CD4-positive, alpha-beta T cell treated with Interleukin-4 for 1 hour (primary cell): ENCODE measurements at regions not wholly inside any gene's neighbourhood (a gene's known extent, or its start where the extent isn't known, plus 50 kb on each side); places are given as distances from the start of the nearest gene placed in this dataset.
"Not testable (repeated sequence)": the region's sequence is repeated elsewhere in the genome, so short reads cannot be mapped to it uniquely, and the experiment has no call there.

Source experiments
- DNase-seq, 2 donors: peaks; one replicate each; pipeline ENCODE4 v3.0.0-alpha.2; 2020 to 2022

DNA sequence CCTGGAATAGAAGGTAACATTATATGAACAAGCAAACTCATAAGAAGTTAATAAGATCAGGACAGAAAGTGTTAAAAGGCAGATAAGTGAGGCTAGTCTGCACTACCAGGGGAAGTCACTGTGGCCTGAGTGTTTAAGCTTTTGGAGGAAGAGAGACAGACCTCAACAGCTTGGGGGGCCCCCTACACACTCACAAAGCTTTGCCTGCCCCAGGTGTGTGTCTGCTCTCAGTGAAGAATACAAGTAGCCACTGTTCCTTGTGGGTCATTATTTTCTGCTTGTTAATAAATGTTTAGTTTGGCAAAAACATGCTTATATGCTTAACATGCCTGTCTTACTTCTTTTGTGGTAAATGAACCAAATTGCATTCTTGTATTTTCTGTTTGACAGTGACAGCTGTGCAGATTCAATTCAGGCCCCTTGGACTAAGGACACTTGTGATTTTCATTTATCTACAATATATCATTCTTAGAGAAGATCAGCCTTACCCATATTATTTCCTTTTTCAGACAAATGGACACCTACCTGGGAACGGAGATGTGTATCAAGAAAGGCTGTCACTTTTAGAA lies 50.7 kb upstream of the C12orf71 start:
- no peak for DNase-seq

DNA sequence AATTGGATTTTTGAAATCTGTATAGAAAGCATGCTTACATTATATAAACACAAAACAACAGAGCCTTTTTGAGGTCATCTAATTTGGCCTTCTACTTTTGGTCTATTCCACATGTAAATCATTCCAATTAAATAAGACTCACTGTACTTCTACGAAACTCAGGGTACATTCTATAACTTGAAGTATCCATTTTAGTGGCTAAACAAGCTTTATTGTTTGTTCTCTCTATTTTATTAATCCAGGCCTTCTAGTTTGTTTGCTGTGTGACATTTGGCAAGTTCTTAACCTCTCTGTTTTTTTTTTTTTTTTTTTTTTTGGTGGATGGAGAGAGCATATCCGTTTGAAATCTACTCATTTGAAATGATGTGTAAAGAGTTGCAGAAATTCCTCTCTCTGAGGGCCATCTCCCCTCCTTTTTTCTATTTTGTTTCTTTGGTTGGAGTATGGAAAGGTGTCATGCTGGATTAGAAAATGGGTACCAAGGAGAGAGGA lies 58.1 kb upstream of the C12orf71 start:
- no peak for DNase-seq

DNA sequence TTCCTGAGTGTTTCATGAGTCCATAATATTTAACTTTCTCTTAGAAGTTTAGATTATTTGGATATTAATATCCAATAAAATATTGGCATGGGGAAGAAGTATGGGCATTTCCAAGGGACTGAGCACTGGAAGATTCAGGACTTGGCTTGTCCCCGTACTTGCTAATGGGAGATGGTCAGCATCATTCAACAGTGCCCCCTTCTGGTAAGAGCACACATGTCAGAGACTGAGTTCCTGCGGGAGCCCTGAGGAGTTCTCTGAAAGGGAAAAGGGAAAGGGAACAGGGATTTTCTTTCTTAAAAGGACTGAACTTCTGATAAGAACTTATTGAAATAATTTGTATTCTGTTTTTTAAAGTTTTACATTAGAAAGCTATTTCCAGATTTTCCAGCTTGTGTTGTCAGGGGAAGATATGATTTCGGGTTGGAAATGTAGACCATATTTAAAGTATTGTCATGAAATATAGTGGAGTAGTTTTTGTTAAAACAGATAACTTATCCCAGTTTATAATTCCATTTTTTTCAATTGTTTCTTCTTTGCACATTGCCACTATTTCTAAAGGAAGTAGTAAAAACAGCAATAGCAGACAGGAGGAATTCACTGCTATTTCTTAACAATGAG lies 59.8 kb upstream of the C12orf71 start:
- DNase-seq: peak; percentile 47 to 48

DNA sequence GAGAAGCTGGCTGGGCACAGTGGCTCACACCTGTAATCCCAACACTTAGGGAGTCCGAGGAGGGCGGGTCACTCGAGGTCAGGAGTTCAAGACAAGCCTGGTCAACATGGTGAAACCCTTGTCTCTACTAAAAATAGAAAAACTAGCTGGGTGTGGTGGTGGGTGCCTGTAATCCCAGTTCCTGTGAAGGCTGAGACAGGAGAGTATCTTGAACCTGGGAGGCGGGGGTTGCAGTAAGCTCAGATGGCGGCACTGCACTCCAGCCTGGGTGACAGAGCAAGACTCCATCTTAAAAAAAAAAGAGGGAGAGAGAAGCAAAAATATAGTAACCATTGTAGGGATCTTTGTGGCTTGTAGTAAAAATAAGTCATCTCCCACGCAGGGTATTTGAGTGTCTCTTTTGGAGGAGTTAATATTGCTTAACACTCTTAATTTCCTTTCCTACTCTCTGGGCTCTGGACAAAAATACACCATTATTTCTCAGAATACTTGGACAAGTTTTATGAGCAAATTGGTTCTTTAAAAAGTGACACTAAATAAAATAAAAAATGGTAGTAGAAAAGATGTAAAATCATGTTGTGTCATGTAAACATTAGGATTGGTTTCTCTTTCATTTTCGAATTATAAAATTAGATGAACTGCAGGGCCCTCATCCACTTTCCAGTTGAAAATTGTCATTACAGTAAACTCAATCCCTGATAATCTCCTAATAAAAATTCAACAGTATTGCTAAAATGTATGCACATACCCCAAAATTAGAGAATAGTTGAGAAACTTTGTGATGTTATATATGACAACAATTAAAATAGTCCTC lies 61.1 kb upstream of the C12orf71 start:
- peak in 1 of 2 donors; percentile 9 for DNase-seq

DNA sequence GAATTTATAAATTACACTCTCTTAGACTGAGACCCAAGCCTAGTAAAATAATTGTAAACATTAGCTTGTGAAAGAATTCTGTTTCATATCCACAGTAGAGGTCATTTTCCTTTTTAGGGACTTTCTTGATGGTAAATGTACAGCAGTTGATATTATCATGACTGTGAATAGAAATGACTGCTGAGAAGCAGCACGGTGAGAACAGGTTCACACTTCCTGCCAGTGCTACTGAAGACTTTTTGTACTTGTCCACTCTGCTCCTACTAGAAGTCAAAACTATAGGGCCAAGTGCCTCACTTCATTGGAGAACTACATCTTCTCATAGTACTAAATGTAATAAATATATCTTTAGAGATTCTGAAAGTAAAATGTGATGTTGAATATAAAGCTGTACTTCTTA lies 63.3 kb upstream of the C12orf71 start:
- DNase-seq: not testable (repeated sequence)

DNA sequence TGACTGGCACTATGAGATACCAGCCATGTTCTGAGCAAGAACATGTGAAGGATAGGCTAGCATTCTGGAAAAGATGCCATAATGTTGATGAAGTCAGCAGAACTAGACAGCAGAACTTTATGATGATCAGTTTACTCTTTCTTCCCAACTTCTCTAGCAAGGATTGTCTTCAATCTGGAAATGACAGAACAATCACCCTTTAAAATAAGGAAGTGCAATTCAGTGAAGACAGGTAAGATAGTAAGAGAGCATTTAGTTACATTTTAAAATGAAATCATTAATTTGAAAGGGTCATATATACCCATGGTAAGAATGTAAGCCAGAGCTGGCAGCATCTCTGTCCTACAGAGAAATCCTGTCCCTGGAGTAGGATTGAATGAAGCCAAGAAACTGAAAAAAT lies 66.0 kb upstream of the C12orf71 start:
- no peak for DNase-seq

DNA sequence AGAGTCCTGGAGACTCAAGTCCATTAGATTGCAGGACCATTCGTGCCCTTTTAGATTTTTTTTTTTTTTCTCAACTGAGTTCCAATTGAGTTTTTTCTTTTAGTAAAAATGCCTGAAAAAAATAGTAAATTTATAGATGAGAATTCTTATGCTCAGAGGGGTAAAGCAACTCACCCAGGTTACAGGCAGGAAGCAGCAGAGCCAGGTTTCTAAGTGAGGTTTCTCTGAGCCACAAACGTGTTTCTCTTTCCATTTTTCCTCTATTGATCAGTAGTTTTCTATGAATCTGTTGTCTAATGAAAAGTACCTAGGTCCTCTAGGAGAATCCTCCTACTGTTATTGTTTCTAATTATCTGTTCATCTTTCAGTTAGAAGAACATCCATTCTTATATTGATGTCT lies 66.4 kb upstream of the C12orf71 start:
- no peak for DNase-seq

DNA sequence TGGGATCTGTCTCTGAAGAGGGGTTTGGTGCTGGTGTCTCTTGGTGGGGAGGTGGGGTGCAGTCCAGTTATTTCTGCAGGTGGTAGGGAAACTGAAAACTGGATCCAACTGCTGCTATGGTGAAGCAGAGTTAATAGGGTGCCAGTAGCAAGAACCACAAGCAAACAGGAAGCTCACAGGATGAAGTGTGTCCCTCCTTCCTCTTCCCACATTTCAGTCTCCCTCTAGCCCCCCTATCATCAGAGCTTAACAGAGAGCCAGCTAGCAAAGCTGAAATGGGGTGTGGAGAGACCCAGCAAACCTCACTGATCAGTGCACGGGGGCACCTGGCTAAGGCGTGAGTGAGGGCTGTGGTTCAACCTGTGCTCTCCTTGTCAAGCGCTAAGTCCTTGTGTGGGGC lies 69.1 kb upstream of the C12orf71 start:
- no peak for DNase-seq

DNA sequence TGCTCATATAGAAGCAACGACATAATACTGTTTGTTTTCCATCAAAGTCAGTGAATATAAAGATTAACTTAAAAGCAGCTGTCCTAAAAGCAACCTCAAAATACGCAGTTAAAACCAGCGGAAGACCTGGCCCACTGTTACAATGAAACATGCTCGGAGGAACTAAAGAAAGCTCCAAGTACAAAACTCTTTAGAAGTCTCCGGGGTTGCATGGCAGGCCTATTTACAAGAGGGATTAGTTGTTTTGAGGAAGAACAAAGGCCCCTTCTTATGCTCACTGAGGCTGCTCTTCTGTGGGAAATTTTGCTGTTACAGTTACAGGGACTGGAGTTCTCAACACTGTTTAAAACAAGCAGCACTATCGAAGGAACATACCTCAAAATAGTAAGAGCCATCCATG lies 75.9 kb upstream of the C12orf71 start:
- no peak for DNase-seq

DNA sequence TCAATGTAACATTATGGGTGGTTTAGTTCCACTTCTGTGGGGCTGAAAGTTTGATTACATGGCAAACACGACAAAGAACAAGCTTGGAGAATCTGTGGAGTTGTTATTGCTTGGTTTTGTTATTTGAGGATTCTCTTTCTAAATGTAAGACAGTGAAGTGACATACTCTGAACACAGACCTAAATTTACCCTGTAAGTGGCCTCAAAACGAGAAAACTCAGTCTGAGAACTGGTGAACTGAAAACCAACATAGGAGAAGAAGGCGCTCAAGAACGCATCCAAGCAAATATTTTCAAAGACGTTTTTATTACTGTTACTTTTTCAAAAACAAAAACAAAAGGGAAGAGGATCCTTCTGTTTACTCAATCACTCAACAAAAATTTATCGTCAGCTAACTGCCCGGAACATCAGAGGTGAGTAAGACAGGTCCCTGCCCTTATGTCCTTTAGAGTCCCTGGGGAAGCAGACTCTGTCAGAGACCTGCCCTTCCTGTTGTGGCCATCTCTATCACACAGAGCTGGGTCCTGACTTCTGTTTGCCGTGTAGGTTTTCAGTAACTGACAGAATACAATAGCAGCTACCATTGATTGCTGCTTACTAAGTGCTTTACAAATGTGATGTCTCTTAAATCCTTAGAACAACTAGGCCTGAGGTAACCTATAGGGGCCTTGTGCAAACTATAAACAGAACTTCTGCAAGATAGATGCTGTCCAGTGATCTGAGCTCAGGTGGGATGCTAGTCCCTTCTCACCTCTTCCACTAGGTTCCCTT lies 79.3 kb upstream of the C12orf71 start:
- no peak for DNase-seq

DNA sequence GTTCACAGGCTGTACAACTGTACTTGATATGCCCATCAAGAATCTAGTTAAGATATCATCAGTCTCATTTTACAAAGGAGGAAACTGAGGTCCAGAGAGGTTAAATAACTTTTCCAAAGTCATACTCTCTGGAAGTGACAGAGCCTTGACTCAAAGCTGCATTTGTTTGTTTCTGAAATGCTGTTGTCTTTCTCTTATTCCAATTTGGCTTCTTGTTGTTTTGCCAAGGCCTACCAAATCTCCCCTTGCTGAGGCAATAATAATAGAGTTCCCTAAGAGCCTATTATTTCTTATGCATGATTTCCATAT lies 79.8 kb upstream of the C12orf71 start:
- DNase-seq: no peak

DNA sequence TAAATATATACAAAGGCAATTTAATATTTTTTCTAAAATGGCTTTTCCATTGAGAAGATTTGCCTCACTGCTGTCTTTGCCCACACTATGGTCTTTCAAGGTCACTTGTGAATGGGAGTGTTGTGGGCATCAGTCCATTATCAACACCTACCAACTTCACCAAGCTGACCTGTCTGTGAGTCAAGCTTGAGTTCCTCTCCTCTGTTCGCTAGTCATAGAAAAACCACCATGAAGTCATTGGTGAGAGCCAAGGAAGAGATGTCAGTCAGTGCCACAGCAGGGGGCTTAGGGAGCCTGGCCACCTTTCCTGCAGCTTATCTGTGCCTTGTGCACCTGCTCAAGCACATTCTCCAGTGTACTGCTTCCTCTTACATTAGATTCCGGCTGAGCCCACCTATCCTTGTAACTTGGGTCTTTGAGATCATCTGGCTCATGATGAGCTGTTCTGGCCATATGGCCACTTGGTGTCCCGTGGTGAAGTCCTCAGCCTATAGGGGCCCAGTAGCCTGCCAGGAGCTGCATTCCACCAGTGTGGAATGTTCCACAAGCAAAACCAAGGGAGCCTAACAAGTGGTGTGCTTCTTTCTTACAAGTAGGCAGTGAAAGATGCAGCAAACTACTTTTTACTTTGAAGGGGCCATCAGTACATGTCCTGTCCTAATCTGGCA lies 80.8 kb upstream of the C12orf71 start:
- DNase-seq: no peak

DNA sequence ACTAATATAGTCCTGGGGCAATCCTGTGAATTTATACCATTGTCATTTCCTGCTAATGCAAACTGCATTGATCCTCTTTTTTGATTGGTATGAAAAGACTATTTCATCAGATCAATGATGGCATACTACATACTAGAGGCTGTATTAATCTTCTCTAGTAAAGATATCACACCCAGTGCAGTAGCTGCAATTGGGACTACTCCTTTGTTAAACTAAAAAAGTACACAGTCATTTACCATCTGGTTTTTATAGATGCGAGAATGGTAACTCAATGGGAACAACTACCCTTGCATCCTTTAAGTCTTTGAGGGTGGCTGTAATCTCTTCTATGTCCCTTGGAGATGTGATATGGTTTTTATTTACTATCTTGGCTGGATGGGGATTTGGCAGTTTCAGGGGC lies 80.2 kb upstream of the STK38L start:
- DNase-seq: no peak

DNA sequence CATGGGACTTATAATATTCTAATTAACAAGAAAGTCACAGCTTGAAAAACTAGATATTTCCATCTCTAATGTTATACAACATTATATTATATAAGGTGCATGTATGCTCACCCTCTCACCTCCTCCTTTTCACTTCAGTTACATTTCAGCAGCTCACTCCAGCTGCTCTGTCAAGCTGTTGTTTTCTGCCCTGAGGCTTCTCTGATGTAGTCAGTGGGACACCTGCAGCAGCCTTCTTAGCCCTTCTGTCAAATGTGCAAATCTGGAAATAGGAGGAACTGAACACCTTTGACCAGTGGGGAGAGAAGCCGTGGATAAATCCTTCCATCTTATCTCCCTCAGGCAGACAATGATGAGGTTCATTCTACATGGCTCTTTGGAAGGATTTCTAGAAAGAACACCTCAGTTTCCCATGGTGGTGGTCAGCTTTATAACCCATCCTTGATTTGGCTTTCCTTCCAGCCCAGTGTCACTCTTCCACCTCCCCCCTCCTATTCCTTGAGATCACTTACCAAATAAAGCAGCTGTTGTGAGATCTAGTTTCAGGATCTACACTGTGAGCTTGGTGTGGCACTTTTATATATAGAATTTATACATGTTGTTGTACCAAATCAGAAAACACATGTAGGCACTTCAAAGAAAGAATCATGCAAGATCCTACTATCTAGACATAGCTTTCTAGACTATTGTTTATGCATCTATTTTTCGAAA lies 79.6 kb upstream of the STK38L start:
- no peak for DNase-seq

DNA sequence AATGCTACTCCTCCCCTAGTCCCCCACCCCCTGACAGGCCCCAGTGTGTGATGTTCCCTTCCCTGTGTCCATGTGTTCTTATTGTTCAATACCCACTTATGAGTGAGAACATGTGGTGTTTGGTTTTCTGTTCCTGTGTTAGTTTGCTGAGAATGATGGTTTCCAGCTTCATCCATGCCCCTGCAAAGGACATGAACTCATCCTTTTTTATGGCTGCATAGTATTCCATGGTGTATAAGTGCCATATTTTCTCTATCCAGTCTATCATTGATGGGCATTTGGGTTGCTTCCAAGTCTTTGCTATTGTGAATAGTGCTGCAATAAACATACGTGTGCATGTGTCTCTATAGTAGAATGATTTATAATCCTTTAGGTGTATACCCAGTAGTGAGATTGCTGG lies 78.1 kb upstream of the STK38L start:
- DNase-seq: not testable (repeated sequence)

DNA sequence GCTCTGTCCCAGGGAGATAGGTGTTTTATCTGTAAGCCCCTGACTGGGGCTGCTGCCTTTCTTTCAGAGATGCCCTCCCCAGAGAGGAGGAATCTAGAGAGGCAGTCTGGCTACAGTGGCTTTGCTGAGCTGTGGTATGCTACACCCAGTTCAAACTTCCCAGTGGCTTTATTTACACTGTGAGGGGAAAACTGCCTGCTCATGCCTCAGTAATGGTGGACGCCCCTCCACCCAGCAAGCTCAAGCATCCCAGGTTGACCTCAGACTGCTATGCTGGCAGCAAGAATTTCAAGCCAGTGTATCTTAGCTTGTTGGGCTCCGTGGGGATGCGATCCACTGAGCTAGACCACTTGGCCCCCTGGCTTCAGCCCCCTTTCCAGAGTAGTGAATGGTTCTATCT lies 72.6 kb upstream of the STK38L start:
- DNase-seq: not testable (repeated sequence)

DNA sequence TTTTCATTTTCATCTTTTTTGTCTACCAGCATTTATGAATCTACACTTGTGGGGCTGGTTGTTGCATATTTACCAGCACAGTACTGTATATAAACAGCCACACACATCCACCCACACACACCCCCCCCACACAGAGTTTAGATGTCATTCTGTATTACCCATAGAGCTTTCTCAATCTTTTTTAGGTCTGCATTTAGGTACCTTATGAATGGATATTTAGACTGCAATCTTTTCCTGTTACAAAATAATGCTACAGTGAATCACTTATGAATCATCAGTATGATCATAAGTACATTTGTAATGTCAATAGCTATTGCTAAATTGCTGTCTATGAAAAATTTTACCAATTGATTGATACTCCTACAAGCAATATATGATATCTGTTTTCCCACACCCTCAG lies 67.3 kb upstream of the STK38L start:
- DNase-seq: no peak

DNA sequence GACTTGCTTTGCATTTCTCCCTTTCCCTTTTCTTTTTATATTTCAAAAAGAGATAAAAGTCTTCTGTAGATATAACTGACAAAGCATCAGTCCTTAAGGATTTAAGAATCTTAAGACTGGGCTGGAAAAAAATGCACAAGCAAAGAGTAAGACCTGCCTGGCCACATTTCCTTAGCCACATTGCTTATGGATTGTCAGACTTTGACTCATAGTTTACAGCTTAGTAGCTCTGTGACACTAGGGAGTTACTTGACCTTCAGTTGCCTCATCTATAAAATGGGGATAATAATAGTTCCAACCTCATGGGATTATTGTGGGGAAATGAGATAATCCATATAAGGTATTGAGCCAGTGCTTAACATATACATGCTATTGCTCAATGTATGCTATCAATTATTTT lies 66.4 kb upstream of the STK38L start:
- no peak for DNase-seq

DNA sequence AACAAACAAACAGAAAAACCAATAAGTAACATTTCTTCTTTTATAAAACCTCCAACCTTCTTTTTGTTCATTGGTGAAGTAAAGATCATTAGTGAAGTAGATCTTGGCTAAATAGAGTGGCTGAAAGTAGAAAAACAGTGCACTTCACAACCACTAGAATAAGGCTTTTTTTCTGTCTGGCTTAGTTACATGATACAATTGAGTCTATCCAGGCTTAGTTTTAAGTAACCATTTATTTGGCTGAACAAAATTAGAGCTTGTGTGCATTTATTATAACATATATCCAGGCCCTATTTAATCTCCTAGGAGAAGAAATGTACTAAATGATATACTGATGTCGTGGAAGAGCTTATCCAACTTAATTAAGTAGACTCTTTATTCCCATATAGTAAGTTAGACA lies 65.8 kb upstream of the STK38L start:
- DNase-seq: no peak

DNA sequence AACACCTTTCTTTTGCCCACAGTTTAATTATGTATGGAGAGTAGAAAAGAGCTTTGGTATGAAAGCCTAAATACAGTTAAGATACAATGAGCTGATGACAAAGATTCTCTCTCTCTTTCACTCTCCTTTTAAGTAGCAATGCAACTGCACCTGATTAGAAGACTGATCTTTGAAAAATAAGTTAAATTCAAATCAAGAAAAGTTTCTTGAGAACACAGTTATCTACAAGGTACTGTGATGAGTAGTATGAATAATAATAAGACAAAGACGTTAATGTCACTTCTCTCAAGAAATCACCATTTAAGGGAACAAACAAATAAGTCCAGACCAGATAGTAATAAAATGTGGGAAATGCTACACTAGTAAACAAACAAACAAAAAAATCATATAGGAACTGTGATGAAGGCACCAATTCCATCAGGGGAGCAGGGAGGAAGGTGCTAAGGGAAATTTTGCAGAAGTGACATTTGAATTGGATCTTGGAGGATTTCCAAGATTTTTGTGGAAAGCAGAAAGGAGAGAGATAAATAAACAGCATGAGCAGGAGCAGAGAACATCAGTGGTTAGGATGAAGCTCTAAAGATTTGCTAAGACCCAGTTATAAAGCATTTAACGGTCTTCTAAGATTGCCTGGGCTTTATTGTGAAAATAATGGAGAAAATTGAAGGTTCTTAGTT lies 65.2 kb upstream of the STK38L start:
- DNase-seq: no peak

DNA sequence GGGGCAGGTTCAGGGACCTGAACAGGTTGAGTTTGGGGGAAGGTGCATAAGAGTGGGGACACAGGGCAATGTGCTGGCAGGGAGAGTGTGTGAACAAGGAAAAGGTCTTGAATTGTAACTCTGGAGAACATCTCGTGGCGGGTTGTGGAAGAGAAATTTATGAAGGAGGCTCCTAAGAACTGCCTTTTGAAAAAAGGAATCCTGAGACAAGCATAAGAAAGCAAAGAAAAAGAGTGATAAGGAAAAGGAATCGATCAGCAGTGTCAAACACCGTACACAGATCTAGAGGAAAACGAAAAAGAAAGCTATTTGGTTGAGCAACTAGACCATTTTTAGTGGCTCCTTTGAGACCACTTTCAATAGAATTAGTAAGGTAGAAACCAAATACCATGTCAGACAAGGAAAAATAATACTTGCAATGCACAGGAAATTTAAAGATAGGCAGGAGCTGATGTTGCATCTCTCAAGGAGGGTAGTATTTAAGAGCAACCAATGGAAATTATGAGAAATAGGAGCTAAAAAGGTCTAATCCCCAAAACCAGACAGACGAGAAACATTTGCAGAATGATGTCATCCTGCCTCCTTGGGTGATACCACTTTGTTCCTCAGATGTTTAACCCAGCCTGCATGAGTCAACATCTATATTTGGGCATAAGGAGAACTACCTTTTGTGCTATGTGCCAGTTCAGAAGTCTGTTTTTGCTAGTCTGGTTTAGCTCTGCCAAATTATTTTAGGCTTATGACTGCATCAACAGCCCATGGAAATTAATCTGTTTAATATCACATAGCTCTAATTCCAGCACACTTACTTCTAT lies 64.5 kb upstream of the STK38L start:
- DNase-seq: peak; percentile 22 to 49
